DMS 273 treated with DMSO at 0.1 percent for 48 hours (cell line): ENCODE measurements at regions not wholly inside any gene's neighbourhood (a gene's known extent, or its start where the extent isn't known, plus 50 kb on each side); places are given as distances from the start of the nearest gene placed in this dataset.
A peak's percentile ranks its signal among the peaks of the same experiment; 100 is the strongest.
"Not testable (repeated sequence)": the region's sequence is repeated elsewhere in the genome, so short reads cannot be mapped to it uniquely, and the experiment has no call there.

Experiments used
- DNase-seq: peaks from one replicate; lab custom pipeline; 2025; lab: John Stamatoyannopoulos, UW

GRCh38 chr20:26120920-26121319 is 424.3 kb upstream of the ZNF337 start:
- DNase-seq = not testable (repeated sequence)

GRCh38 chr20:26094498-26094897 is 397.8 kb upstream of the ZNF337 start:
- not testable (repeated sequence) for DNase-seq

GRCh38 chr20:26091921-26092320 is 395.3 kb upstream of the ZNF337 start:
- not testable (repeated sequence) for DNase-seq

- DNase-seq = not testable (repeated sequence)
Observed at GRCh38 chr20:26086195-26086594, 389.5 kb upstream of the ZNF337 start.

- not testable (repeated sequence) for DNase-seq
Observed at GRCh38 chr20:26073972-26074371, 377.3 kb upstream of the ZNF337 start.

GRCh38 chr20:26059324-26059723 is 362.7 kb upstream of the ZNF337 start:
- DNase-seq = not testable (repeated sequence)

GRCh38 chr20:26058446-26058845 is 361.8 kb upstream of the ZNF337 start:
- DNase-seq = not testable (repeated sequence)

GRCh38 chr20:26057135-26057752 is 360.6 kb upstream of the ZNF337 start:
- DNase-seq = not testable (repeated sequence)

- DNase-seq = not testable (repeated sequence)
Observed at GRCh38 chr20:26025792-26026191, 329.1 kb upstream of the ZNF337 start.

- DNase-seq = not testable (repeated sequence)
Observed at GRCh38 chr20:26010942-26011276, 314.3 kb upstream of the ZNF337 start.

- DNase-seq = peak; percentile 0
Observed at GRCh38 chr20:26010224-26010941, 313.7 kb upstream of the ZNF337 start.

GRCh38 chr20:26009402-26010223 is 313.0 kb upstream of the ZNF337 start:
- DNase-seq = peak; percentile 27

- not testable (repeated sequence) for DNase-seq
Observed at GRCh38 chr20:26008026-26008425, 311.4 kb upstream of the ZNF337 start.

GRCh38 chr20:26006164-26006563 is 309.5 kb upstream of the ZNF337 start:
- not testable (repeated sequence) for DNase-seq

- DNase-seq = not testable (repeated sequence)
Observed at GRCh38 chr20:26003959-26004358, 307.3 kb upstream of the ZNF337 start.

- not testable (repeated sequence) for DNase-seq
Observed at GRCh38 chr20:25997367-25998038, 300.9 kb upstream of the ZNF337 start.

GRCh38 chr20:25992146-25992545 is 295.5 kb upstream of the ZNF337 start:
- no peak for DNase-seq

GRCh38 chr20:25991756-25992130 is 295.1 kb upstream of the ZNF337 start:
- DNase-seq = no peak

GRCh38 chr20:25991051-25991755 is 294.6 kb upstream of the ZNF337 start:
- DNase-seq = no peak

GRCh38 chr20:25989686-25990085 is 293.0 kb upstream of the ZNF337 start:
- not testable (repeated sequence) for DNase-seq

GRCh38 chr20:25989196-25989595 is 292.5 kb upstream of the ZNF337 start:
- DNase-seq = no peak
